Activated gamma-delta T cell treated with anti-CD3 and anti-CD28 coated beads, Interleukin-2, amount 50 U/mL, for 16 hours (primary cell): ENCODE measurements at regions not wholly inside any gene's neighbourhood (a gene's known extent, or its start where the extent isn't known, plus 50 kb on each side); places are given as distances from the start of the nearest gene placed in this dataset.
"Not testable (repeated sequence)": the region's sequence is repeated elsewhere in the genome, so short reads cannot be mapped to it uniquely, and the experiment has no call there.

Experiments used
- DNase-seq: peaks from one replicate; pipeline ENCODE4 v3.0.0-alpha.2; 2020; ENCODE audit warnings: low read depth

- no peak for DNase-seq
These were observed 119.3 kb upstream of the CACNA2D1 start for GRCh38 chr7:82562716-82563404.

- no peak for DNase-seq
These were observed 115.7 kb upstream of the CACNA2D1 start for GRCh38 chr7:82559193-82559805.

- no peak for DNase-seq
These were observed 106.2 kb upstream of the CACNA2D1 start for GRCh38 chr7:82549616-82550285.

GRCh38 chr7:82548141-82548688, 104.6 kb upstream of the CACNA2D1 start:
- DNase-seq: no peak

GRCh38 chr7:82542665-82543064, 99.1 kb upstream of the CACNA2D1 start:
- no peak for DNase-seq

GRCh38 chr7:82539969-82540368, 96.4 kb upstream of the CACNA2D1 start:
- DNase-seq: no peak

- no peak for DNase-seq
These were observed 91.1 kb upstream of the CACNA2D1 start for GRCh38 chr7:82534684-82535083.

- no peak for DNase-seq
These were observed 86.8 kb upstream of the CACNA2D1 start for GRCh38 chr7:82530361-82530760.

- DNase-seq: no peak
These were observed 85.2 kb upstream of the CACNA2D1 start for GRCh38 chr7:82528577-82529310.

GRCh38 chr7:82527851-82528250, 84.3 kb upstream of the CACNA2D1 start:
- no peak for DNase-seq

- no peak for DNase-seq
These were observed 78.4 kb upstream of the CACNA2D1 start for GRCh38 chr7:82521906-82522445.

GRCh38 chr7:82517050-82517449, 73.5 kb upstream of the CACNA2D1 start:
- no peak for DNase-seq

- no peak for DNase-seq
These were observed 68.0 kb upstream of the CACNA2D1 start for GRCh38 chr7:82511542-82511941.

- no peak for DNase-seq
These were observed 64.5 kb upstream of the CACNA2D1 start for GRCh38 chr7:82507976-82508677.

- no peak for DNase-seq
These were observed 63.9 kb upstream of the CACNA2D1 start for GRCh38 chr7:82507365-82507975.

GRCh38 chr7:82506702-82507101, 63.1 kb upstream of the CACNA2D1 start:
- no peak for DNase-seq

GRCh38 chr7:82506208-82506607, 62.6 kb upstream of the CACNA2D1 start:
- no peak for DNase-seq

GRCh38 chr7:82501346-82501745, 57.8 kb upstream of the CACNA2D1 start:
- DNase-seq: no peak

- DNase-seq: not testable (repeated sequence)
These were observed 56.0 kb upstream of the CACNA2D1 start for GRCh38 chr7:82499546-82499945.

GRCh38 chr7:82494420-82494819, 50.8 kb upstream of the CACNA2D1 start:
- DNase-seq: no peak
